SK-N-SH (cell line): ENCODE measurements at regions not wholly inside any gene's neighbourhood (a gene's known extent, or its start where the extent isn't known, plus 50 kb on each side); places are given as distances from the start of the nearest gene placed in this dataset.
A peak's percentile ranks its signal among the peaks of the same experiment; 100 is the strongest.
"Not testable (repeated sequence)": the region's sequence is repeated elsewhere in the genome, so short reads cannot be mapped to it uniquely, and the experiment has no call there.

Experiments used
- CTCF ChIA-PET: fragments of 300-600, 350-600 bp; formaldehyde crosslinking; extraction: SDS; loops from one replicate; lab custom pipeline; 2021; lab: Yijun Ruan, JAX
- POLR2A ChIA-PET: fragments of 350-600 bp; sonication (Branson Sonifier 250); formaldehyde crosslinking; extraction: SDS; loops from one replicate; lab custom pipeline; 2020; ENCODE audit warnings: antibody characterized with exemption, inconsistent platforms; lab: Yijun Ruan, JAX
- DNase-seq: peaks from one replicate; pipeline ENCODE4 v3.0.0; 2012
- H2AFZ ChIP-seq: fragments of 200-600 bp; sonication (generic); 2 replicates; pipeline ENCODE4 v1.8.1; 2016; ENCODE audit warnings: antibody characterized with exemption, mild to moderate bottlenecking, low read depth
- H3F3A ChIP-seq: fragments of 200-600 bp; sonication (generic); replicated peaks from 2 replicates; pipeline ENCODE3; 2016; ENCODE audit warnings: antibody characterized with exemption, mild to moderate bottlenecking; ENCODE audit not compliant: insufficient read depth
- H3K27ac ChIP-seq, 2 experiments: fragments of 200-500 bp in 1 of 2; fragments of 200-600 bp in 1 of 2; sonication (Bioruptor generic) in 1 of 2; sonication (generic), shearing (Covaris generic) in 1 of 2; 2 replicates each; pipeline versions ENCODE4 v1.5.1 to v1.6.1; 2014 to 2016; ENCODE audit warnings: low read depth in 2 of 2, inconsistent platforms in 1 of 2, low read length in 1 of 2, mild to moderate bottlenecking in 1 of 2, mixed read lengths in 1 of 2
- H3K27me3 ChIP-seq: fragments of 200-600 bp; sonication (generic), shearing (Covaris generic); 2 replicates; pipeline ENCODE4 v1.6.1; 2016; ENCODE audit warnings: mixed run types; ENCODE audit not compliant: insufficient read depth
- H3K36me3 ChIP-seq, 2 experiments: fragments of 200-500 bp in 1 of 2; fragments of 200-600 bp in 1 of 2; sonication (Bioruptor generic) in 1 of 2; sonication (generic) in 1 of 2; replicated peaks in 1 of 2; 2 replicates each; pipeline versions ENCODE3 to v1.5.1; 2014 to 2016; ENCODE audit warnings: low read length in 1 of 2, mild to moderate bottlenecking in 1 of 2; ENCODE audit not compliant: insufficient read depth in 2 of 2, control insufficient read depth in 1 of 2
- H3K4me1 ChIP-seq, 2 experiments: fragments of 200-500 bp in 1 of 2; fragments of 200-600 bp in 1 of 2; sonication (Bioruptor generic) in 1 of 2; sonication (generic), shearing (Covaris generic) in 1 of 2; 2 replicates each; pipeline versions ENCODE4 v1.5.1 to v1.6.1; 2014 to 2016; ENCODE audit warnings: low read depth in 1 of 2, low read length in 1 of 2, mixed run types in 1 of 2; ENCODE audit not compliant: insufficient read depth in 2 of 2, control insufficient read depth in 1 of 2
- H3K4me2 ChIP-seq: fragments of 200-600 bp; sonication (generic), shearing (Covaris generic); 2 replicates; pipeline ENCODE4 v1.6.1; 2017; ENCODE audit warnings: mixed run types
- H3K4me3 ChIP-seq, 2 experiments: fragments of 200-500 bp in 1 of 2; fragments of 200-600 bp in 1 of 2; sonication (Bioruptor generic) in 1 of 2; sonication (generic), shearing (Covaris generic) in 1 of 2; 2 replicates each; pipeline versions ENCODE4 v1.5.1 to v1.8.1; 2014 to 2016; ENCODE audit warnings: low read depth in 2 of 2, inconsistent platforms in 1 of 2, low read length in 1 of 2, mild to moderate bottlenecking in 1 of 2, mixed read lengths in 1 of 2, moderate library complexity in 1 of 2
- H3K79me2 ChIP-seq: fragments of 200-600 bp; sonication (generic); 2 replicates; pipeline ENCODE4 v1.8.1; 2017; ENCODE audit warnings: mild to moderate bottlenecking; ENCODE audit not compliant: insufficient read depth
- H3K9ac ChIP-seq: fragments of 200-600 bp; sonication (generic); 2 replicates; pipeline ENCODE4 v1.6.1; 2017; ENCODE audit warnings: mixed run types
- H3K9me2 ChIP-seq: fragments of 200-600 bp; sonication (generic); 2 replicates; pipeline ENCODE4 v1.6.1; 2017; ENCODE audit warnings: mixed run types
- H3K9me3 ChIP-seq: fragments of 200-600 bp; sonication (generic); 2 replicates; pipeline ENCODE4 v1.6.1; 2017; ENCODE audit warnings: mixed run types, mild to moderate bottlenecking, moderate library complexity
- H4K20me1 ChIP-seq: fragments of 200-600 bp; sonication (generic); 2 replicates; pipeline ENCODE4 v1.6.1; 2017; ENCODE audit warnings: mild to moderate bottlenecking, mixed run types; ENCODE audit not compliant: insufficient read depth
- EZH2phosphoT487 ChIP-seq: fragments of 200-600 bp; sonication (generic); IDR thresholded peaks from 2 replicates; pipeline ENCODE4 v1.6.1; 2017; ENCODE audit warnings: low read depth, mixed run types, mild to moderate bottlenecking, antibody characterized with exemption, moderate library complexity, borderline replicate concordance
- FOSL2 ChIP-seq: IDR thresholded peaks from 2 replicates; pipeline ENCODE4 v1.4.0; 2012; ENCODE audit warnings: low read depth, mild to moderate bottlenecking, moderate library complexity, borderline replicate concordance
- RAD21 ChIP-seq: IDR thresholded peaks from 2 replicates; pipeline ENCODE4 v1.6.1; 2012; ENCODE audit warnings: mild to moderate bottlenecking, low read length
- RFX5 ChIP-seq: IDR thresholded peaks from 2 replicates; pipeline ENCODE4 v1.6.1; 2012; ENCODE audit warnings: mild to moderate bottlenecking, improper control_type of control experiment, low read length
- TCF12 ChIP-seq: IDR thresholded peaks from 2 replicates; pipeline ENCODE4 v1.4.0; 2012
- USF2 ChIP-seq: fragments of 150-350 bp; IDR thresholded peaks from 2 replicates; pipeline ENCODE4 v1.6.1; 2017; ENCODE audit warnings: antibody characterized with exemption, low read length, low read depth, borderline replicate concordance
- WGBS: methylation state at CpG from one replicate; pipeline ENCODE4 v1.1.6; 2017; ENCODE audit warnings: low lambda C conversion rate; 5-methylcytosine and 5-hydroxymethylcytosine counted together

GRCh38 chr7:85681241-85681640, 494.4 kb upstream of the SEMA3D start:
- no peaks in the 10 kb centered on the region for H3K9me3 ChIP-seq
- ChIA-PET CTCF (interaction anchor here (1.0 kb wide), 1 partner anchor 13 kb away, joined by 3 read pairs; no protein-coding TSS in a partner anchor), POLR2A (no interaction called here)
- no peaks in the 10 kb centered on the region for H3K79me2 ChIP-seq
- no peak overlapping the region for H3K4me2 ChIP-seq
- no peaks in the 10 kb centered on the region for H3F3A ChIP-seq
- H3K4me1 ChIP-seq: no peaks in the 10 kb centered on the region; a peak in 1 of 4 replicates
- 31% methylated on average over 2 of the region's 2 CpGs for WGBS
- no peak for TF ChIP-seq EZH2phosphoT487
- TF ChIP-seq TCF12: no peak
- TF ChIP-seq RFX5: no peak
- H2AFZ ChIP-seq: no peak overlapping the region
- no peaks in the 10 kb centered on the region for H3K27me3 ChIP-seq
- no peaks in the 10 kb centered on the region; the same call in 1 of the 2 replicates for H3K9me2 ChIP-seq
- no peaks in the 10 kb centered on the region for H3K36me3 ChIP-seq
- no peak overlapping the region for H3K4me3 ChIP-seq
- H3K9ac ChIP-seq: no peak overlapping the region
- H3K27ac ChIP-seq: no peak overlapping the region
- no peak for DNase-seq
- H4K20me1 ChIP-seq: no peaks in the 10 kb centered on the region

- H3K4me3 ChIP-seq, CTCF ChIA-PET, H3K79me2 ChIP-seq, H3K9me3 ChIP-seq, H2AFZ ChIP-seq, H4K20me1 ChIP-seq, DNase-seq, H3K4me1 ChIP-seq, H3K4me2 ChIP-seq, H3K36me3 ChIP-seq, POLR2A ChIA-PET, H3K27me3 ChIP-seq, H3K9me2 ChIP-seq, H3K27ac ChIP-seq, H3F3A ChIP-seq, H3K9ac ChIP-seq: not testable (repeated sequence)
- WGBS: 85% methylated on average over 2 of the region's 2 CpGs
These were observed 488.2 kb upstream of the SEMA3D start for GRCh38 chr7:85675093-85675492.

- no peak for DNase-seq
- H3F3A ChIP-seq: no peaks in the 10 kb centered on the region
- TF ChIP-seq FOSL2 (peak; percentile 3; the same call in 1 of the 2 replicates), USF2 (no peak), RAD21 (no peak)
- ChIA-PET CTCF (interaction anchor here (1.1 to 1.8 kb wide), 3 partner anchors 12 to 156 kb away, joined by 3 to 6 read pairs (median 4); no protein-coding TSS in a partner anchor), POLR2A (no interaction called here)
- no peaks in the 10 kb centered on the region for H3K9me3 ChIP-seq
- no peaks in the 10 kb centered on the region for H3K9me2 ChIP-seq
- H3K4me3 ChIP-seq: no peak overlapping the region
- H3K27me3 ChIP-seq: no peaks in the 10 kb centered on the region
- no peak overlapping the region for H3K4me2 ChIP-seq
- no peak overlapping the region for H3K9ac ChIP-seq
- no peaks in the 10 kb centered on the region for H4K20me1 ChIP-seq
- no peaks in the 10 kb centered on the region for H3K36me3 ChIP-seq
- no peaks in the 10 kb centered on the region; a peak in 1 of 4 replicates for H3K4me1 ChIP-seq
- H3K27ac ChIP-seq: no peak overlapping the region
- WGBS: 71% methylated on average over 2 of the region's 2 CpGs
- H2AFZ ChIP-seq: no peak overlapping the region
- no peaks in the 10 kb centered on the region for H3K79me2 ChIP-seq
These were observed 487.0 kb upstream of the SEMA3D start for GRCh38 chr7:85673876-85674275.
